ENCODE measurements at regions not wholly inside any gene's neighbourhood (a gene's known extent, or its start where the extent isn't known, plus 50 kb on each side); places are given as distances from the start of the nearest gene placed in this dataset.

- TF ChIP-seq CTCF (IDR thresholded peaks at IDR 0.05; ENCODE audit: control extremely low read depth in 1 of 3, insufficient read depth in 1 of 3, low read depth in 1 of 3, low read length in 3 of 3) (no peak), SP1 (IDR thresholded peaks at IDR 0.05; ENCODE audit: low read depth, low read length) (no peak), ZNF274 (IDR thresholded peaks at IDR 0.05; ENCODE audit: borderline replicate concordance, extremely low read depth, low read length) (no peak), EP300 (IDR thresholded peaks at IDR 0.05; ENCODE audit: borderline replicate concordance in 1 of 2, low read depth in 2 of 2, low read length in 2 of 2) (no peak), BCL11A (IDR thresholded peaks at IDR 0.05; ENCODE audit: low read depth in 2 of 2, low read length in 2 of 2) (no peak), MAX (IDR thresholded peaks at IDR 0.05) (no peak)
Measured at GRCh38 chr10:83078645-83079044, 1060.7 kb upstream of the GHITM start.
